Left ventricle myocardium superior (tissue), 1 donor: ENCODE measurements at regions not wholly inside any gene's neighbourhood (a gene's known extent, or its start where the extent isn't known, plus 50 kb on each side); places are given as distances from the start of the nearest gene placed in this dataset.
"Not testable (repeated sequence)": the region's sequence is repeated elsewhere in the genome, so short reads cannot be mapped to it uniquely, and the experiment has no call there.

ENCODE experiments used
- ATAC-seq: fragments of 200-7000 bp; cut with Tn5 transposase; one replicate; pipeline ENCODE4 v1.9.1; 2020; ENCODE audit warnings: mild to moderate bottlenecking, moderate library complexity
- DNase-seq: peaks from one replicate; pipeline ENCODE4 v3.0.0-alpha.2; 2020
- intact Hi-C: fragments of 100-400 bp; cut with micrococcal nuclease; formaldehyde crosslinking; loops from one replicate; pipeline ENCODE4 v1.11.0; 2022
- donor health status: DM: no; HTN: yes; CAD: no; lungs with severe emphysema.

- intact Hi-C loops, result no loop called here
- DNase-seq (no peak), ATAC-seq (no peak)
Observed at GRCh38 chr12:31796270-31796951, 67.6 kb upstream of the AMN1 start.

- intact Hi-C loops, result no loop called here
- ATAC-seq, result no peak
- DNase-seq, result no peak
Observed at GRCh38 chr12:31794745-31795144, 65.9 kb upstream of the AMN1 start.

- intact Hi-C loops, result not testable (repeated sequence)
Observed at GRCh38 chr12:31791265-31791664, 62.4 kb upstream of the AMN1 start.

DNA sequence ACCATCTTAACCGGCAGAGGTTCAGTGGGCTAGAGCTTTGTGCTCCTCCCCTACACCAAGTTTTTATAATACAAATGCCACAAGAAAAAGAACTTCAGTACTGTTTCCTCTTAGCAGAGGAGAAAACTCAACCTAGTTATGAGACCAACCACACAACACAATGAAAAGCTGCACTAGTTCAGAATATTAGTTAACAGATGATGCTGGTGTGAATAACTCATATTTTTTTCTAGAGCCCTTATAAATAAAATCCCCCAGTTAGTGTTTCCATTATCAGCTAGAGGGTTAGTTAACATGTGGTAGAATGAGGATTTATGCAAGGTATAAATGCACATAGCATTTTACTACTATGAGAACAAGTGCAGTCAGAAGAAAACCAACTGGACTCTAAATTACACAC, 61.9 kb upstream of the AMN1 start:
- DNase-seq (no peak), ATAC-seq (no peak)

More at GRCh38 chr12:31791265-31791664, 62.4 kb upstream of the AMN1 start:
- ATAC-seq, DNase-seq: not testable (repeated sequence)

GRCh38 chr12:31785318-31785717, 56.5 kb upstream of the AMN1 start:
- no peak for DNase-seq
- intact Hi-C loops, result no loop called here
- ATAC-seq, result no peak

More for the DNA sequence above, 61.9 kb upstream of the AMN1 start:
- intact Hi-C loops, result no loop called here

DNA sequence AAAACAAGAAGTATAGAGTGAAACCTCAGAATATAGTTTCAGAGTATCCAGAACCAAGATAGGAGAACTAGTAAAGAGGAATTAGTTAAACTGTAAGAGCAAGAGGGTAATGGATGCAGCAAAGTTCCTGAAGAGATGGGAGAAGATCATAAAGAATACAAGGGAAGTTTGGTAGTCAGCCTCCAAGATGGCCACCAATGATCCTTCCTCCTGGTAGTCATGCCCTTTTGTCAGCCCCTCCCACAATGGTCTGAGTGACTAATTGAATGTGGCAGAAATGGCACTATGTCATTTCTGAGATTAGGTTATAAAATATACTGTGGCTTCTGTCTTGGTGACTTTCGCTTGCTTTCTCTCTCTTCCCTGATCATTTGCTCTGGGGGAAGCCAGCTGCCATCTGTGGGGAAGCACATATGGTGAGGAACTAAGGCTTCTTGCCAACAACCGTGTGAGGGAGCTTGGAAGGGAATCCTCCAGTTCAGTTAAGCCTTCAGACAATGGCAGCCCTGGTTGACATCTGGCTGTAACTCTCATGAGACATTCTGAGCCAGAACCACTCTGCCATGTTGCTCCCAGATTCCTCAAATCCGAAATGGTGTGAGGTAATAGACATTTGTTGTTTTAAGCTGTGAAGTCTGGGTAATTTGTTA, 55.3 kb upstream of the AMN1 start:
- ATAC-seq (no peak), DNase-seq (no peak)
- intact Hi-C loops, result no loop called here

GRCh38 chr12:31783556-31783955, 54.7 kb upstream of the AMN1 start:
- intact Hi-C loops, result no loop called here
- ATAC-seq (no peak), DNase-seq (no peak)

GRCh38 chr12:31781894-31782540, 53.2 kb upstream of the AMN1 start:
- ATAC-seq, result no peak
- no peak for DNase-seq
- intact Hi-C loops, result no loop called here

- ATAC-seq, result no peak
- DNase-seq, result no peak
- intact Hi-C loops, result no loop called here
Observed at GRCh38 chr12:31780096-31780495, 51.3 kb upstream of the AMN1 start.

GRCh38 chr12:31778687-31779086, 49.9 kb upstream of the AMN1 start:
- ATAC-seq, result no peak

More at GRCh38 chr12:31778687-31779086, 49.9 kb upstream of the AMN1 start:
- intact Hi-C loops, result no loop called here
- no peak for DNase-seq
